Osteoblast (primary cell): ENCODE measurements at regions not wholly inside any gene's neighbourhood (a gene's known extent, or its start where the extent isn't known, plus 50 kb on each side); places are given as distances from the start of the nearest gene placed in this dataset.

Experiments
- DNase-seq: peaks from one replicate; pipeline ENCODE4 v3.0.0; 2011; ENCODE audit warnings: low spot score, mixed read lengths; ENCODE audit not compliant: insufficient read length; ENCODE audit errors: missing footprints
- H2AFZ ChIP-seq: 2 replicates; pipeline ENCODE4 v1.6.0; 2011; ENCODE audit warnings: mild to moderate bottlenecking, low read length
- H3K27ac ChIP-seq: 2 replicates; pipeline ENCODE4 v1.5.1; 2011; ENCODE audit warnings: mild to moderate bottlenecking, low read depth, low read length, moderate library complexity
- H3K27me3 ChIP-seq: 2 replicates; pipeline ENCODE4 v1.6.0; 2012; ENCODE audit warnings: mild to moderate bottlenecking, control low read depth, inconsistent platforms, low read length, moderate library complexity; ENCODE audit not compliant: insufficient read depth
- H3K36me3 ChIP-seq: 2 replicates; pipeline ENCODE4 v1.5.1; 2011; ENCODE audit warnings: mild to moderate bottlenecking, low read length, control low read depth, moderate library complexity; ENCODE audit not compliant: insufficient read depth
- H3K4me1 ChIP-seq: 2 replicates; pipeline ENCODE4 v1.5.1; 2011; ENCODE audit warnings: mild to moderate bottlenecking, low read length, control low read depth, moderate library complexity; ENCODE audit not compliant: insufficient read depth
- H3K4me2 ChIP-seq: 2 replicates; pipeline ENCODE4 v1.6.0; 2011; ENCODE audit warnings: mild to moderate bottlenecking, low read length; ENCODE audit not compliant: insufficient read depth
- H3K4me3 ChIP-seq: fragments of 200-600 bp; sonication (generic); 3 replicates; pipeline ENCODE4 v1.5.1; 2012; ENCODE audit warnings: mild to moderate bottlenecking, low read length, inconsistent platforms; ENCODE audit not compliant: insufficient read depth
- H3K79me2 ChIP-seq: 2 replicates; pipeline ENCODE4 v1.6.0; 2012; ENCODE audit warnings: mild to moderate bottlenecking, low read length, control low read depth, inconsistent platforms; ENCODE audit not compliant: insufficient read depth
- H3K9me3 ChIP-seq: 2 replicates; pipeline ENCODE4 v1.5.1; 2011; ENCODE audit warnings: low read depth, low read length, control low read depth
- H4K20me1 ChIP-seq: 2 replicates; pipeline ENCODE4 v1.6.0; 2012; ENCODE audit warnings: mild to moderate bottlenecking, low read length, control low read depth; ENCODE audit not compliant: insufficient read depth
- TF ChIP-seq, protein P1 (sequence below): IDR thresholded peaks from 2 replicates; pipeline ENCODE4 v1.5.1; 2011; ENCODE audit warnings: mild to moderate bottlenecking, low read depth, low read length, moderate library complexity; ENCODE audit errors: extremely low read depth

- H2AFZ ChIP-seq = no peak overlapping the region
- no peaks in the 10 kb centered on the region for H4K20me1 ChIP-seq
- no peak overlapping the region for H3K4me2 ChIP-seq
- H3K79me2 ChIP-seq = no peaks in the 10 kb centered on the region
- H3K9me3 ChIP-seq = no peaks in the 10 kb centered on the region
- peak; percentile 15 for DNase-seq
- TF ChIP-seq, protein P1, sequence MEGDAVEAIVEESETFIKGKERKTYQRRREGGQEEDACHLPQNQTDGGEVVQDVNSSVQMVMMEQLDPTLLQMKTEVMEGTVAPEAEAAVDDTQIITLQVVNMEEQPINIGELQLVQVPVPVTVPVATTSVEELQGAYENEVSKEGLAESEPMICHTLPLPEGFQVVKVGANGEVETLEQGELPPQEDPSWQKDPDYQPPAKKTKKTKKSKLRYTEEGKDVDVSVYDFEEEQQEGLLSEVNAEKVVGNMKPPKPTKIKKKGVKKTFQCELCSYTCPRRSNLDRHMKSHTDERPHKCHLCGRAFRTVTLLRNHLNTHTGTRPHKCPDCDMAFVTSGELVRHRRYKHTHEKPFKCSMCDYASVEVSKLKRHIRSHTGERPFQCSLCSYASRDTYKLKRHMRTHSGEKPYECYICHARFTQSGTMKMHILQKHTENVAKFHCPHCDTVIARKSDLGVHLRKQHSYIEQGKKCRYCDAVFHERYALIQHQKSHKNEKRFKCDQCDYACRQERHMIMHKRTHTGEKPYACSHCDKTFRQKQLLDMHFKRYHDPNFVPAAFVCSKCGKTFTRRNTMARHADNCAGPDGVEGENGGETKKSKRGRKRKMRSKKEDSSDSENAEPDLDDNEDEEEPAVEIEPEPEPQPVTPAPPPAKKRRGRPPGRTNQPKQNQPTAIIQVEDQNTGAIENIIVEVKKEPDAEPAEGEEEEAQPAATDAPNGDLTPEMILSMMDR = no peak
- no peaks in the 10 kb centered on the region for H3K27me3 ChIP-seq
- no peaks in the 10 kb centered on the region for H3K36me3 ChIP-seq
- no peaks in the 10 kb centered on the region for H3K4me1 ChIP-seq
- no peak overlapping the region for H3K27ac ChIP-seq
- no peak overlapping the region for H3K4me3 ChIP-seq
Measured at GRCh38 chr13:58528351-58528750, 896.8 kb downstream of the PCDH17 start.

- Histone ChIP-seq H3K4me1 (no peaks in the 10 kb centered on the region), H3K9me3 (no peaks in the 10 kb centered on the region), H4K20me1 (no peaks in the 10 kb centered on the region), H3K4me3 (no peak overlapping the region), H3K27ac (no peak overlapping the region), H3K36me3 (no peaks in the 10 kb centered on the region), H3K27me3 (no peaks in the 10 kb centered on the region), H3K4me2 (no peak overlapping the region), H3K79me2 (no peaks in the 10 kb centered on the region), H2AFZ (no peak overlapping the region)
- DNase-seq = no peak
- TF ChIP-seq, protein P1 = no peak
Measured at GRCh38 chr13:58531614-58532013, 900.1 kb downstream of the PCDH17 start.

DNA sequence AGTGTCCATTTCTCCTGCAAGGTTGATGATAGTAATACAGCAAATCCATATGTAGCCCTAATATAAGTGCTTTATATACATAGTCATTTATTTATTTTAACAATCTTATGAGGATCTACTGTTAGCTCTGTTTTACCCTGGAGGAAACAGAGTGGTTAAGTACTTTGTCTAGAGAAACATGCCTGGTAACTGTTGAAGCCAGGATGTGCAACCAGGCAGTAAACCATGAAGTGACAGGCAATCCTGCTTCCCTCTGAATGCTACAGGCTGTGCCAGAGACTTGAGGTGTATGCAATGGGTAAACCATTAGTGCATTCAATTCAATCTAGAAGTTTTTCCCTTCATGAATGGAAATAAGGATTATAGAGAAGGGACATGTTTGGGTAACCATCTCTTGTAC lies 911.0 kb downstream of the PCDH17 start:
- H3K4me1 ChIP-seq = no peaks in the 10 kb centered on the region

DNA sequence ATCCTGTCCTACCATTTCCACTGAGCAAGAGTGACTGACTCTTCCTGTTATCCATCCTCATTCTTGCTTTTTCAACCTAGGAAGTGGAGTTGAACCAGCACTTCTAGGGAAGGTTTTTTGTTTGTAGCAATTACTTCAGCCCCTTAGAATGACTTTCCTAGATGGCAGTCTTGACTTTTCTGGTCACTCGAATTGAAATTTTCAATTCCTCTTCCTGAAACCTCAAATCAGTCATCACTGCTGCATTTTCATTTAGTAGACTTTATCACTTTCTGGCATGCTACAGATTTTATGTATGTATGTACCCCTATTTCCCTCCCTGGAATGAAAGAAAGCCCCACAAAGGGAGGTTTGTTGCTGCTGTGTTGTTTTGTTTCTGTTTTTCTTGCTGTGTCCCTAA lies 915.9 kb downstream of the PCDH17 start:
- no peak overlapping the region for H2AFZ ChIP-seq
- no peak for DNase-seq
- H3K79me2 ChIP-seq = no peaks in the 10 kb centered on the region
- TF ChIP-seq, protein P1 = no peak
- H3K27me3 ChIP-seq = no peaks in the 10 kb centered on the region
- H3K27ac ChIP-seq = no peak overlapping the region
- H3K4me1 ChIP-seq = no peaks in the 10 kb centered on the region
- H3K4me2 ChIP-seq = no peak overlapping the region
- no peak overlapping the region for H3K4me3 ChIP-seq
- H3K9me3 ChIP-seq = peaks cover 4% of the 10 kb centered on the region
- H4K20me1 ChIP-seq = no peaks in the 10 kb centered on the region
- no peaks in the 10 kb centered on the region for H3K36me3 ChIP-seq

More for the DNA sequence above, 911.0 kb downstream of the PCDH17 start:
- TF ChIP-seq, protein P1 = no peak
- H3K79me2 ChIP-seq = no peaks in the 10 kb centered on the region
- H2AFZ ChIP-seq = no peak overlapping the region
- H3K4me3 ChIP-seq = no peak overlapping the region
- H3K27me3 ChIP-seq = no peaks in the 10 kb centered on the region
- no peak overlapping the region for H3K4me2 ChIP-seq
- no peak overlapping the region for H3K27ac ChIP-seq
- H3K9me3 ChIP-seq = peaks cover 4% of the 10 kb centered on the region
- no peaks in the 10 kb centered on the region for H4K20me1 ChIP-seq
- no peaks in the 10 kb centered on the region for H3K36me3 ChIP-seq
- DNase-seq = peak; percentile 18
